KMS-11 (cell line): ENCODE measurements at regions not wholly inside any gene's neighbourhood (a gene's known extent, or its start where the extent isn't known, plus 50 kb on each side); places are given as distances from the start of the nearest gene placed in this dataset.

Source experiments
- H2AFZ ChIP-seq: fragments of 200-600 bp; sonication (generic); 2 replicates; pipeline ENCODE4 v1.6.1; 2016; ENCODE audit warnings: antibody characterized with exemption, mixed run types, low read depth
- H3K27ac ChIP-seq: fragments of 200-600 bp; sonication (generic); 2 replicates; pipeline ENCODE4 v1.6.1; 2016; ENCODE audit warnings: mild to moderate bottlenecking, mixed run types
- H3K27me3 ChIP-seq: fragments of 200-600 bp; sonication (generic); 2 replicates; pipeline ENCODE4 v1.6.1; 2017; ENCODE audit warnings: mild to moderate bottlenecking, low read depth, mixed run types, moderate library complexity; ENCODE audit not compliant: insufficient read depth
- H3K36me3 ChIP-seq: fragments of 200-600 bp; sonication (generic); 2 replicates; pipeline ENCODE4 v1.6.1; 2017; ENCODE audit warnings: mild to moderate bottlenecking, mixed run types; ENCODE audit not compliant: insufficient read depth
- H3K4me1 ChIP-seq: fragments of 200-600 bp; sonication (generic); 2 replicates; pipeline ENCODE4 v1.6.1; 2016; ENCODE audit warnings: mild to moderate bottlenecking, low read depth, mixed run types; ENCODE audit not compliant: poor library complexity, severe bottlenecking
- H3K4me2 ChIP-seq: fragments of 200-600 bp; sonication (generic); 2 replicates; pipeline ENCODE4 v1.7.0; 2016; ENCODE audit warnings: mild to moderate bottlenecking, mixed run types
- H3K4me3 ChIP-seq: fragments of 200-600 bp; sonication (generic); IDR thresholded peaks from 2 replicates; pipeline ENCODE4 v1.6.1; 2017; ENCODE audit warnings: low read depth, low read length, mixed read lengths; ENCODE audit not compliant: insufficient read depth
- H3K79me2 ChIP-seq: fragments of 200-600 bp; sonication (generic); 2 replicates; pipeline ENCODE4 v1.6.1; 2016; ENCODE audit warnings: low read depth, mixed run types; ENCODE audit not compliant: insufficient read depth
- H3K9ac ChIP-seq: fragments of 200-600 bp; sonication (generic); 2 replicates; pipeline ENCODE4 v1.6.1; 2016; ENCODE audit warnings: mild to moderate bottlenecking, mixed run types
- H4K20me1 ChIP-seq: fragments of 200-600 bp; sonication (generic); 2 replicates; pipeline ENCODE4 v1.6.1; 2016; ENCODE audit warnings: mild to moderate bottlenecking, mixed run types; ENCODE audit not compliant: insufficient read depth
- CTCF ChIP-seq: fragments of 200-600 bp; sonication (generic); conservative IDR thresholded peaks from 2 replicates; pipeline ENCODE4 v1.6.1; 2017; ENCODE audit warnings: low read depth, mild to moderate bottlenecking, antibody characterized with exemption, low read length, moderate library complexity, mixed read lengths

GRCh38 chr20:57870597-57871236, 160.9 kb upstream of the PMEPA1 start:
- H3K27ac ChIP-seq: no peak overlapping the region
- H3K4me3 ChIP-seq: no peak overlapping the region
- no peak overlapping the region for H3K4me2 ChIP-seq
- no peaks in the 10 kb centered on the region for H3K79me2 ChIP-seq
- H3K9ac ChIP-seq: no peak overlapping the region
- no peaks in the 10 kb centered on the region for H4K20me1 ChIP-seq
- no peaks in the 10 kb centered on the region; the same call in 1 of the 2 replicates for H3K27me3 ChIP-seq
- no peaks in the 10 kb centered on the region for H3K4me1 ChIP-seq
- H2AFZ ChIP-seq: no peak overlapping the region
- H3K36me3 ChIP-seq: no peaks in the 10 kb centered on the region
- no peak for TF ChIP-seq CTCF

- Histone ChIP-seq H3K4me1 (no peaks in the 10 kb centered on the region), H3K4me3 (no peak overlapping the region), H3K27ac (no peak overlapping the region), H2AFZ (no peak overlapping the region), H3K79me2 (no peaks in the 10 kb centered on the region), H3K36me3 (no peaks in the 10 kb centered on the region), H3K4me2 (no peak overlapping the region), H3K9ac (no peak overlapping the region), H4K20me1 (no peaks in the 10 kb centered on the region), H3K27me3 (no peaks in the 10 kb centered on the region; the same call in 1 of the 2 replicates)
- TF ChIP-seq CTCF: no peak
Measured at GRCh38 chr20:57869951-57870315, 160.1 kb upstream of the PMEPA1 start.

GRCh38 chr20:57869291-57869950, 159.6 kb upstream of the PMEPA1 start:
- no peak overlapping the region for H3K4me3 ChIP-seq
- no peaks in the 10 kb centered on the region for H3K36me3 ChIP-seq
- no peak overlapping the region for H2AFZ ChIP-seq
- no peak overlapping the region for H3K9ac ChIP-seq
- H3K79me2 ChIP-seq: no peaks in the 10 kb centered on the region
- no peak overlapping the region for H3K4me2 ChIP-seq
- H3K27ac ChIP-seq: no peak overlapping the region
- H4K20me1 ChIP-seq: no peaks in the 10 kb centered on the region
- H3K27me3 ChIP-seq: no peaks in the 10 kb centered on the region; the same call in 1 of the 2 replicates
- H3K4me1 ChIP-seq: no peaks in the 10 kb centered on the region
- TF ChIP-seq CTCF: no peak

- H3K79me2 ChIP-seq: no peaks in the 10 kb centered on the region
- H3K4me2 ChIP-seq: no peak overlapping the region
- H3K36me3 ChIP-seq: no peaks in the 10 kb centered on the region
- no peak overlapping the region for H3K9ac ChIP-seq
- H3K4me1 ChIP-seq: no peaks in the 10 kb centered on the region
- no peaks in the 10 kb centered on the region; the same call in 1 of the 2 replicates for H3K27me3 ChIP-seq
- no peak overlapping the region for H3K4me3 ChIP-seq
- no peak overlapping the region for H3K27ac ChIP-seq
- no peaks in the 10 kb centered on the region for H4K20me1 ChIP-seq
- TF ChIP-seq CTCF: no peak
- no peak overlapping the region for H2AFZ ChIP-seq
Measured at GRCh38 chr20:57868310-57868709, 158.5 kb upstream of the PMEPA1 start.
